NCI-H446 treated with DMSO at 0.1 percent for 48 hours (cell line): ENCODE measurements at regions not wholly inside any gene's neighbourhood (a gene's known extent, or its start where the extent isn't known, plus 50 kb on each side); places are given as distances from the start of the nearest gene placed in this dataset.

Source experiments
- DNase-seq: peaks from one replicate; lab custom pipeline; 2025; lab: John Stamatoyannopoulos, UW

- no peak for DNase-seq
These were observed 635.6 kb upstream of the NUDT12 start for GRCh38 chr5:104198156-104198555.

GRCh38 chr5:104189909-104190308, 627.3 kb upstream of the NUDT12 start:
- no peak for DNase-seq

GRCh38 chr5:104189031-104189430, 626.4 kb upstream of the NUDT12 start:
- no peak for DNase-seq

GRCh38 chr5:104187656-104188055, 625.1 kb upstream of the NUDT12 start:
- DNase-seq: no peak

GRCh38 chr5:104186510-104186909, 623.9 kb upstream of the NUDT12 start:
- DNase-seq: no peak

- peak; percentile 23 for DNase-seq
These were observed 623.5 kb upstream of the NUDT12 start for GRCh38 chr5:104186100-104186499.

- no peak for DNase-seq
These were observed 621.7 kb upstream of the NUDT12 start for GRCh38 chr5:104184264-104184663.

GRCh38 chr5:104178829-104179456, 616.4 kb upstream of the NUDT12 start:
- no peak for DNase-seq

- no peak for DNase-seq
These were observed 615.5 kb upstream of the NUDT12 start for GRCh38 chr5:104178066-104178465.

GRCh38 chr5:104177651-104178050, 615.1 kb upstream of the NUDT12 start:
- no peak for DNase-seq

- no peak for DNase-seq
These were observed 610.4 kb upstream of the NUDT12 start for GRCh38 chr5:104172976-104173375.

GRCh38 chr5:104171958-104172690, 609.5 kb upstream of the NUDT12 start:
- DNase-seq: no peak

GRCh38 chr5:104170926-104171325, 608.3 kb upstream of the NUDT12 start:
- no peak for DNase-seq

- DNase-seq: no peak
These were observed 584.1 kb upstream of the NUDT12 start for GRCh38 chr5:104146652-104147051.

- no peak for DNase-seq
These were observed 577.3 kb upstream of the NUDT12 start for GRCh38 chr5:104139840-104140239.

GRCh38 chr5:104130320-104130719, 567.7 kb upstream of the NUDT12 start:
- DNase-seq: no peak

GRCh38 chr5:104128348-104128747, 565.8 kb upstream of the NUDT12 start:
- no peak for DNase-seq

GRCh38 chr5:104126980-104127379, 564.4 kb upstream of the NUDT12 start:
- no peak for DNase-seq

GRCh38 chr5:104119529-104119928, 556.9 kb upstream of the NUDT12 start:
- no peak for DNase-seq

GRCh38 chr5:104111632-104112031, 549.0 kb upstream of the NUDT12 start:
- DNase-seq: no peak

GRCh38 chr5:104096451-104096850, 533.9 kb upstream of the NUDT12 start:
- DNase-seq: no peak

GRCh38 chr5:104095527-104095926, 532.9 kb upstream of the NUDT12 start:
- DNase-seq: no peak

GRCh38 chr5:104088876-104089778, 526.5 kb upstream of the NUDT12 start:
- no peak for DNase-seq
